K562 (cell line): ENCODE measurements at regions not wholly inside any gene's neighbourhood (a gene's known extent, or its start where the extent isn't known, plus 50 kb on each side); places are given as distances from the start of the nearest gene placed in this dataset.

ENCODE experiments used
- ATF3 ChIP-seq, 2 experiments: fragments of 450-650 bp in 1 of 2; sonication (generic) in 1 of 2; formaldehyde crosslinking in 1 of 2; IDR thresholded peaks in 1 of 2; conservative IDR thresholded peaks in 1 of 2; 2 replicates each; pipeline versions ENCODE4 v1.6.1 to v1.8.1; 2016 to 2023; ENCODE audit warnings: mild to moderate bottlenecking in 2 of 2, moderate library complexity in 2 of 2, inconsistent platforms in 1 of 2, missing genetic modification reagents in 1 of 2
- CREB3L1 ChIP-seq: fragments of 450-650 bp; IDR thresholded peaks from 2 replicates; pipeline ENCODE4 v1.6.1; 2014; ENCODE audit warnings: low read depth, mild to moderate bottlenecking, moderate library complexity, borderline replicate concordance
- CTBP1 ChIP-seq: fragments of 450-650 bp; IDR thresholded peaks from 2 replicates; pipeline ENCODE4 v1.6.1; 2016; ENCODE audit warnings: borderline replicate concordance
- FOXA3 ChIP-seq, 2 experiments: fragments of 450-650 bp in 1 of 2; sonication (generic) in 1 of 2; formaldehyde crosslinking; IDR thresholded peaks in 1 of 2; conservative IDR thresholded peaks in 1 of 2; 2 replicates each; pipeline versions ENCODE4 v1.4.0 to v1.8.0; 2020 to 2022; ENCODE audit warnings: mild to moderate bottlenecking in 2 of 2, missing genetic modification reagents in 1 of 2
- JUN ChIP-seq, 2 experiments: sonication (generic) in 1 of 2; formaldehyde crosslinking in 1 of 2; IDR thresholded peaks; 2 replicates each; pipeline versions ENCODE4 v1.6.1 to v1.8.0; 2012 to 2022; ENCODE audit warnings: borderline replicate concordance in 2 of 2, mild to moderate bottlenecking in 2 of 2, improper control_type of control experiment in 1 of 2, low read depth in 1 of 2, low read length in 1 of 2, missing genetic modification reagents in 1 of 2
- NCOA1 ChIP-seq: fragments of 450-650 bp; IDR thresholded peaks from 2 replicates; pipeline ENCODE4 v1.6.1; 2016; ENCODE audit warnings: low read depth
- RNF219 ChIP-seq: fragments of 250-450 bp; sonication (Bioruptor Pico); IDR thresholded peaks from 2 replicates; pipeline ENCODE4 v1.5.0; 2022; ENCODE audit warnings: mild to moderate bottlenecking
- ZNF384 ChIP-seq: IDR thresholded peaks from 2 replicates; pipeline ENCODE4 v1.6.1; 2012; ENCODE audit warnings: low read depth, low read length, improper control_type of control experiment
- ZNF785 ChIP-seq: fragments of 250-450 bp; sonication (Bioruptor Pico); IDR thresholded peaks from 2 replicates; pipeline ENCODE4 v1.4.0; 2020; ENCODE audit warnings: mild to moderate bottlenecking
- TF ChIP-seq, protein P1 (sequence below): fragments of 450-650 bp; IDR thresholded peaks from 2 replicates; pipeline ENCODE4 v1.6.1; 2016; ENCODE audit warnings: mild to moderate bottlenecking, moderate library complexity

DNA sequence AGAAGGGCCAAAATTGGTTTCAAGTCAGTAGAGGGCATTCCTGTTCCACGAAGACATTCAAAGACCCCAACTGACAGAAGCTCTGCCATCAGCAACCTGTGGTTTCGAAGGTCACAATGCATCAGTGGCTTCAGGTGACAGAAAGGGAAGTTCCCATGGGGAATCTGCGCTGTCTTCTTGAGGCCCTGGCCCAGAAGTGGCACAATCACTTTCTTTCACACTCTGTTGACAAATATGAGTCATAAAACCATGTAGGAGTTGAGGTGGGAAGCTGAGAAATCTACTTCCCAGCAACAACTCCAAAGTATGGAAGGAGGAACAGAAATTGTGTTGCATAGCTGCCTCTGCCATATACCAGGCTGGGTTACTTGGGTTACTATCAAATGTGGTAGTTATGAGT is 621.1 kb upstream of the FANCL start (continued):
- TF ChIP-seq, protein P1, sequence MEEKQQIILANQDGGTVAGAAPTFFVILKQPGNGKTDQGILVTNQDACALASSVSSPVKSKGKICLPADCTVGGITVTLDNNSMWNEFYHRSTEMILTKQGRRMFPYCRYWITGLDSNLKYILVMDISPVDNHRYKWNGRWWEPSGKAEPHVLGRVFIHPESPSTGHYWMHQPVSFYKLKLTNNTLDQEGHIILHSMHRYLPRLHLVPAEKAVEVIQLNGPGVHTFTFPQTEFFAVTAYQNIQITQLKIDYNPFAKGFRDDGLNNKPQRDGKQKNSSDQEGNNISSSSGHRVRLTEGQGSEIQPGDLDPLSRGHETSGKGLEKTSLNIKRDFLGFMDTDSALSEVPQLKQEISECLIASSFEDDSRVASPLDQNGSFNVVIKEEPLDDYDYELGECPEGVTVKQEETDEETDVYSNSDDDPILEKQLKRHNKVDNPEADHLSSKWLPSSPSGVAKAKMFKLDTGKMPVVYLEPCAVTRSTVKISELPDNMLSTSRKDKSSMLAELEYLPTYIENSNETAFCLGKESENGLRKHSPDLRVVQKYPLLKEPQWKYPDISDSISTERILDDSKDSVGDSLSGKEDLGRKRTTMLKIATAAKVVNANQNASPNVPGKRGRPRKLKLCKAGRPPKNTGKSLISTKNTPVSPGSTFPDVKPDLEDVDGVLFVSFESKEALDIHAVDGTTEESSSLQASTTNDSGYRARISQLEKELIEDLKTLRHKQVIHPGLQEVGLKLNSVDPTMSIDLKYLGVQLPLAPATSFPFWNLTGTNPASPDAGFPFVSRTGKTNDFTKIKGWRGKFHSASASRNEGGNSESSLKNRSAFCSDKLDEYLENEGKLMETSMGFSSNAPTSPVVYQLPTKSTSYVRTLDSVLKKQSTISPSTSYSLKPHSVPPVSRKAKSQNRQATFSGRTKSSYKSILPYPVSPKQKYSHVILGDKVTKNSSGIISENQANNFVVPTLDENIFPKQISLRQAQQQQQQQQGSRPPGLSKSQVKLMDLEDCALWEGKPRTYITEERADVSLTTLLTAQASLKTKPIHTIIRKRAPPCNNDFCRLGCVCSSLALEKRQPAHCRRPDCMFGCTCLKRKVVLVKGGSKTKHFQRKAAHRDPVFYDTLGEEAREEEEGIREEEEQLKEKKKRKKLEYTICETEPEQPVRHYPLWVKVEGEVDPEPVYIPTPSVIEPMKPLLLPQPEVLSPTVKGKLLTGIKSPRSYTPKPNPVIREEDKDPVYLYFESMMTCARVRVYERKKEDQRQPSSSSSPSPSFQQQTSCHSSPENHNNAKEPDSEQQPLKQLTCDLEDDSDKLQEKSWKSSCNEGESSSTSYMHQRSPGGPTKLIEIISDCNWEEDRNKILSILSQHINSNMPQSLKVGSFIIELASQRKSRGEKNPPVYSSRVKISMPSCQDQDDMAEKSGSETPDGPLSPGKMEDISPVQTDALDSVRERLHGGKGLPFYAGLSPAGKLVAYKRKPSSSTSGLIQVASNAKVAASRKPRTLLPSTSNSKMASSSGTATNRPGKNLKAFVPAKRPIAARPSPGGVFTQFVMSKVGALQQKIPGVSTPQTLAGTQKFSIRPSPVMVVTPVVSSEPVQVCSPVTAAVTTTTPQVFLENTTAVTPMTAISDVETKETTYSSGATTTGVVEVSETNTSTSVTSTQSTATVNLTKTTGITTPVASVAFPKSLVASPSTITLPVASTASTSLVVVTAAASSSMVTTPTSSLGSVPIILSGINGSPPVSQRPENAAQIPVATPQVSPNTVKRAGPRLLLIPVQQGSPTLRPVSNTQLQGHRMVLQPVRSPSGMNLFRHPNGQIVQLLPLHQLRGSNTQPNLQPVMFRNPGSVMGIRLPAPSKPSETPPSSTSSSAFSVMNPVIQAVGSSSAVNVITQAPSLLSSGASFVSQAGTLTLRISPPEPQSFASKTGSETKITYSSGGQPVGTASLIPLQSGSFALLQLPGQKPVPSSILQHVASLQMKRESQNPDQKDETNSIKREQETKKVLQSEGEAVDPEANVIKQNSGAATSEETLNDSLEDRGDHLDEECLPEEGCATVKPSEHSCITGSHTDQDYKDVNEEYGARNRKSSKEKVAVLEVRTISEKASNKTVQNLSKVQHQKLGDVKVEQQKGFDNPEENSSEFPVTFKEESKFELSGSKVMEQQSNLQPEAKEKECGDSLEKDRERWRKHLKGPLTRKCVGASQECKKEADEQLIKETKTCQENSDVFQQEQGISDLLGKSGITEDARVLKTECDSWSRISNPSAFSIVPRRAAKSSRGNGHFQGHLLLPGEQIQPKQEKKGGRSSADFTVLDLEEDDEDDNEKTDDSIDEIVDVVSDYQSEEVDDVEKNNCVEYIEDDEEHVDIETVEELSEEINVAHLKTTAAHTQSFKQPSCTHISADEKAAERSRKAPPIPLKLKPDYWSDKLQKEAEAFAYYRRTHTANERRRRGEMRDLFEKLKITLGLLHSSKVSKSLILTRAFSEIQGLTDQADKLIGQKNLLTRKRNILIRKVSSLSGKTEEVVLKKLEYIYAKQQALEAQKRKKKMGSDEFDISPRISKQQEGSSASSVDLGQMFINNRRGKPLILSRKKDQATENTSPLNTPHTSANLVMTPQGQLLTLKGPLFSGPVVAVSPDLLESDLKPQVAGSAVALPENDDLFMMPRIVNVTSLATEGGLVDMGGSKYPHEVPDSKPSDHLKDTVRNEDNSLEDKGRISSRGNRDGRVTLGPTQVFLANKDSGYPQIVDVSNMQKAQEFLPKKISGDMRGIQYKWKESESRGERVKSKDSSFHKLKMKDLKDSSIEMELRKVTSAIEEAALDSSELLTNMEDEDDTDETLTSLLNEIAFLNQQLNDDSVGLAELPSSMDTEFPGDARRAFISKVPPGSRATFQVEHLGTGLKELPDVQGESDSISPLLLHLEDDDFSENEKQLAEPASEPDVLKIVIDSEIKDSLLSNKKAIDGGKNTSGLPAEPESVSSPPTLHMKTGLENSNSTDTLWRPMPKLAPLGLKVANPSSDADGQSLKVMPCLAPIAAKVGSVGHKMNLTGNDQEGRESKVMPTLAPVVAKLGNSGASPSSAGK = no peak
- TF ChIP-seq CTBP1 (peak; percentile 31; the same call in 1 of the 2 replicates), NCOA1 (no peak), FOXA3 (CRISPR knock-in tag; conservative IDR thresholded peaks at IDR 0.05 in 1 of 2, IDR thresholded peaks at IDR 0.05 in 1 of 2) (peak in 1 of 2 experiments; percentile 24; a peak in 1 of 4 replicates), ZNF384 (no peak), JUN (IDR thresholded peaks at IDR 0.05; ENCODE audit: borderline replicate concordance, low read depth, low read length) (0 out of 2 replicates have a peak, but pooled peaks have one; percentile 14), JUN (CRISPR knock-in tag; IDR thresholded peaks at IDR 0.05; ENCODE audit: borderline replicate concordance) (no peak), RNF219 (CRISPR knock-in tag) (no peak), CREB3L1 (no peak), ZNF785 (CRISPR knock-in tag) (no peak), ATF3 (IDR thresholded peaks at IDR 0.05) (peak; percentile 18; the same call in 1 of the 2 replicates), ATF3 (CRISPR knock-in tag; conservative IDR thresholded peaks at IDR 0.05) (no peak)
